ENCODE measurements at regions not wholly inside any gene's neighbourhood (a gene's known extent, or its start where the extent isn't known, plus 50 kb on each side); places are given as distances from the start of the nearest gene placed in this dataset.

- TF ChIP-seq CTCF (IDR thresholded peaks at IDR 0.05; ENCODE audit: poor library complexity) (no peak), EZH2 (IDR thresholded peaks at IDR 0.05; ENCODE audit: borderline replicate concordance) (no peak)
Measured at GRCh38 chr10:121025731-121026130, 174.6 kb downstream of the WDR11 start.
